NT2/D1 (cell line): ENCODE measurements at regions not wholly inside any gene's neighbourhood (a gene's known extent, or its start where the extent isn't known, plus 50 kb on each side); places are given as distances from the start of the nearest gene placed in this dataset.

Experiments used
- DNase-seq: peaks from one replicate; pipeline ENCODE4 v3.0.0-alpha.2; 2011; ENCODE audit warnings: low read depth, low spot score
- H3K27me3 ChIP-seq: 2 replicates; pipeline ENCODE4 v1.6.0; 2011; ENCODE audit warnings: mild to moderate bottlenecking; ENCODE audit not compliant: insufficient read length, insufficient read depth
- H3K36me3 ChIP-seq: 2 replicates; pipeline ENCODE4 v1.6.1; 2011; ENCODE audit warnings: mild to moderate bottlenecking, low read length, mixed read lengths; ENCODE audit not compliant: insufficient read depth, insufficient read length
- H3K4me1 ChIP-seq: 2 replicates; pipeline ENCODE4 v1.5.1; 2011; ENCODE audit not compliant: insufficient read depth, insufficient read length
- H3K4me3 ChIP-seq: 2 replicates; pipeline ENCODE4 v1.5.1; 2011; ENCODE audit warnings: low read depth; ENCODE audit not compliant: insufficient read length
- H3K9ac ChIP-seq: 2 replicates; pipeline ENCODE4 v1.6.0; 2011; ENCODE audit warnings: low read depth; ENCODE audit not compliant: insufficient read length
- H3K9me3 ChIP-seq: 2 replicates; pipeline ENCODE4 v1.5.1; 2011; ENCODE audit warnings: mild to moderate bottlenecking, low read length; ENCODE audit not compliant: insufficient read depth
- SUZ12 ChIP-seq: IDR thresholded peaks from 2 replicates; pipeline ENCODE4 v1.6.1; 2011; ENCODE audit not compliant: insufficient read length, insufficient read depth; ENCODE audit errors: extremely low read depth
- YY1 ChIP-seq: IDR thresholded peaks from 2 replicates; pipeline ENCODE4 v1.6.1; 2011; ENCODE audit not compliant: insufficient read length, insufficient read depth
- ZNF274 ChIP-seq: IDR thresholded peaks from 2 replicates; pipeline ENCODE4 v1.6.1; 2011; ENCODE audit warnings: mild to moderate bottlenecking, low read depth, low read length

DNA sequence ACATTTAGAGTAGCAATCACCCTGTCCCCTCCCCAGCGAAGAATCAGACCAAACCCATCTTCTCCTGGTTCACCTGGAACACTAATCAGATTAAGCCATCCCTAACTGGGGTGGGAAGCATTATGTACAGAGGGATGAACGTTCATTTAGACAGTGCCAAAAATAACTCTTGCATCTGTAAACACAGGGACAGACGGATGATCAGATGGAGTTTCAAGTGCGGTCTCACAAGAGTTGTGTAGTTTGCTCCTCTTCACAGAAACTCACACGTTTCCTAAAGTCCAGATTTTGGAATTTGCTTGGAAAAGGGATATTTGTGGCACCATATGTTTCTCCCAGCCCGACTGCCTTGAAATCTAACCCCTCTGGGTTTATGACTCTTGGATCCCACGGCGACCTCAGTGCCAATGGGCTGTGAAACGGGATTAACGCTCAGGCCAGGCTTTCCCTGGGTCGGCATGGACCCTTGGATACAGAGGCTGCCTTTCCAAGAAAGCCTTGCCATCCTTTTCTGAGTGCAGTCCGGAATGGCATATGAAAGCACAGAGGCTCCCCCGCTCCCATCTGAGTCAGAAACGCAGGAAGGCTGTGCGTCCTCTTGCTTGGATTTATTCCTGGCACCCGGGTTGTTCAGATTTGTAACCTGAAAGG lies 293.2 kb upstream of the HABP2 start:
- no peak for TF ChIP-seq SUZ12
- TF ChIP-seq ZNF274: no peak
- no peak for TF ChIP-seq YY1
- no peaks in the 10 kb centered on the region for H3K27me3 ChIP-seq
- no peak overlapping the region for H3K9ac ChIP-seq
- H3K36me3 ChIP-seq: no peaks in the 10 kb centered on the region
- H3K4me1 ChIP-seq: peaks cover 3% of the 10 kb centered on the region
- no peak for DNase-seq
- H3K4me3 ChIP-seq: no peak overlapping the region
- H3K9me3 ChIP-seq: no peaks in the 10 kb centered on the region

DNA sequence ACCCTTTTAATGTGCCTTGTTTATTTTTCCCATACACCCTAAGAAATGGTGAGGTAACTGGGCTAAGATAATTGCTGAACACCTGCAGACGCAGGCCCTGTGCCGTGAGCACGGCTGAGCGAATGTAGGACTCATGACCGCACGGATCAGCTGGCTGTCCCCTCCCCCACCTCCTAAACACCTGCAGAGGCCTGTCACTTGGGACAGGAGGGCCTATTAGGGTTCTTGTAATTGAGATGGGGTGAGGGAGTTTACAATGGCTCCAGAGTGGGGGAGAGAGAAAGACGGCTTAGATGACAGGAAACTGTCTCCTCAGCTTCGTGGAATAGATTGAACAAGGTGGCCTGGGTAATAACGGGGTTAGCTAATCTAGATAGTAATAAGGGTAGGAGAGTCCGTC lies 291.7 kb upstream of the HABP2 start:
- peaks cover 3% of the 10 kb centered on the region for H3K4me1 ChIP-seq
- no peaks in the 10 kb centered on the region for H3K9me3 ChIP-seq
- no peaks in the 10 kb centered on the region for H3K27me3 ChIP-seq
- no peak overlapping the region for H3K9ac ChIP-seq
- no peak overlapping the region for H3K4me3 ChIP-seq
- no peak for DNase-seq
- no peak for TF ChIP-seq ZNF274
- no peaks in the 10 kb centered on the region for H3K36me3 ChIP-seq

- Histone ChIP-seq H3K9me3 (no peaks in the 10 kb centered on the region), H3K36me3 (no peaks in the 10 kb centered on the region), H3K4me3 (no peak overlapping the region), H3K4me1 (peaks cover 3% of the 10 kb centered on the region), H3K27me3 (no peaks in the 10 kb centered on the region), H3K9ac (no peak overlapping the region)
- DNase-seq: no peak
- TF ChIP-seq YY1 (no peak), ZNF274 (no peak), SUZ12 (no peak)
Observed at GRCh38 chr10:113261611-113262091, 291.2 kb upstream of the HABP2 start.

- no peak overlapping the region for H3K9ac ChIP-seq
- TF ChIP-seq SUZ12: no peak
- no peak for TF ChIP-seq ZNF274
- no peak for TF ChIP-seq YY1
- H3K9me3 ChIP-seq: no peaks in the 10 kb centered on the region
- H3K36me3 ChIP-seq: no peaks in the 10 kb centered on the region
- H3K4me1 ChIP-seq: peaks cover 3% of the 10 kb centered on the region
- H3K4me3 ChIP-seq: no peak overlapping the region
- H3K27me3 ChIP-seq: no peaks in the 10 kb centered on the region
- no peak for DNase-seq
Observed at GRCh38 chr10:113263056-113263455, 289.8 kb upstream of the HABP2 start.

GRCh38 chr10:113264333-113265131 lies 288.3 kb upstream of the HABP2 start:
- no peaks in the 10 kb centered on the region for H3K27me3 ChIP-seq

GRCh38 chr10:113266147-113266546 lies 286.7 kb upstream of the HABP2 start:
- H3K4me3 ChIP-seq: no peak overlapping the region
- H3K27me3 ChIP-seq: no peaks in the 10 kb centered on the region
- H3K9me3 ChIP-seq: no peaks in the 10 kb centered on the region
- TF ChIP-seq SUZ12: no peak
- TF ChIP-seq ZNF274: no peak
- no peak for TF ChIP-seq YY1
- peaks cover 3% of the 10 kb centered on the region for H3K4me1 ChIP-seq
- no peak overlapping the region for H3K9ac ChIP-seq
- H3K36me3 ChIP-seq: no peaks in the 10 kb centered on the region
- DNase-seq: no peak

More at GRCh38 chr10:113264333-113265131, 288.3 kb upstream of the HABP2 start:
- Histone ChIP-seq H3K4me1 (peaks cover 3% of the 10 kb centered on the region), H3K4me3 (no peak overlapping the region), H3K9ac (no peak overlapping the region), H3K36me3 (no peaks in the 10 kb centered on the region), H3K9me3 (no peaks in the 10 kb centered on the region)
- DNase-seq: no peak
- no peak for TF ChIP-seq YY1
- no peak for TF ChIP-seq ZNF274
- TF ChIP-seq SUZ12: no peak
